OCI-LY1 (cell line): ENCODE measurements at regions not wholly inside any gene's neighbourhood (a gene's known extent, or its start where the extent isn't known, plus 50 kb on each side); places are given as distances from the start of the nearest gene placed in this dataset.

ENCODE experiments used
- H2AFZ ChIP-seq: fragments of 200-600 bp; sonication (generic), shearing (Covaris generic); 2 replicates; pipeline ENCODE4 v1.6.0; 2014; ENCODE audit warnings: antibody characterized with exemption, mild to moderate bottlenecking, low read length
- H3F3A ChIP-seq: fragments of 200-600 bp; sonication (generic), shearing (Covaris generic); 2 replicates; pipeline ENCODE4 v1.6.0; 2014; ENCODE audit warnings: mild to moderate bottlenecking, antibody characterized with exemption, low read length, moderate library complexity; ENCODE audit not compliant: insufficient read depth
- H3K27ac ChIP-seq: fragments of 200-600 bp; sonication (generic); 2 replicates; pipeline ENCODE4 v1.5.1; 2014; ENCODE audit warnings: low read length, mixed run types, mild to moderate bottlenecking, low read depth; ENCODE audit not compliant: poor library complexity, severe bottlenecking
- H3K27me3 ChIP-seq: fragments of 200-600 bp; sonication (generic); 2 replicates; pipeline ENCODE4 v1.6.0; 2014; ENCODE audit warnings: antibody characterized with exemption, mild to moderate bottlenecking, low read length, moderate library complexity; ENCODE audit not compliant: insufficient read depth
- H3K36me3 ChIP-seq: fragments of 200-600 bp; sonication (generic); 2 replicates; pipeline ENCODE4 v1.6.1; 2014; ENCODE audit warnings: mild to moderate bottlenecking, antibody characterized with exemption, low read length, moderate library complexity, mixed read lengths; ENCODE audit not compliant: insufficient read depth
- H3K4me1 ChIP-seq: fragments of 200-600 bp; sonication (generic); 2 replicates; pipeline ENCODE4 v1.5.1; 2014; ENCODE audit warnings: mild to moderate bottlenecking, low read length, moderate library complexity; ENCODE audit not compliant: insufficient read depth, severe bottlenecking
- H3K4me2 ChIP-seq: fragments of 200-600 bp; sonication (generic), shearing (Covaris generic); 2 replicates; pipeline ENCODE4 v1.6.1; 2014; ENCODE audit warnings: low read length
- H3K4me3 ChIP-seq: fragments of 200-600 bp; sonication (generic); 2 replicates; pipeline ENCODE4 v1.5.1; 2014; ENCODE audit warnings: low read length, low read depth, mild to moderate bottlenecking, mixed read lengths; ENCODE audit not compliant: poor library complexity, severe bottlenecking
- H3K79me2 ChIP-seq: fragments of 200-600 bp; shearing (Covaris generic); 2 replicates; pipeline ENCODE4 v1.6.1; 2016; ENCODE audit warnings: mixed run types, low read length, mixed read lengths; ENCODE audit not compliant: insufficient read depth
- H3K9ac ChIP-seq: fragments of 200-600 bp; sonication (generic), shearing (Covaris generic); 2 replicates; pipeline ENCODE4 v1.6.1; 2014; ENCODE audit warnings: mild to moderate bottlenecking, low read length, mixed read lengths
- H3K9me2 ChIP-seq: fragments of 200-600 bp; sonication (generic), shearing (Covaris generic); 2 replicates; pipeline ENCODE4 v1.6.1; 2014; ENCODE audit warnings: low read depth, mild to moderate bottlenecking, low read length, mixed read lengths
- H3K9me3 ChIP-seq: fragments of 200-600 bp; shearing (Covaris generic); 2 replicates; pipeline ENCODE4 v1.6.1; 2014; ENCODE audit warnings: low read length, mixed read lengths
- H4K20me1 ChIP-seq: fragments of 200-600 bp; sonication (generic), shearing (Covaris generic); 2 replicates; pipeline ENCODE4 v1.6.0; 2016; ENCODE audit warnings: mild to moderate bottlenecking, low read length; ENCODE audit not compliant: insufficient read depth
- EZH2 ChIP-seq: fragments of 200-600 bp; sonication (generic), shearing (Covaris generic); IDR thresholded peaks from 2 replicates; pipeline ENCODE4 v1.8.0; 2017; ENCODE audit warnings: borderline replicate concordance, mixed run types, mild to moderate bottlenecking, antibody characterized with exemption, low read length, moderate library complexity, mixed read lengths
- TF ChIP-seq, protein P1 (sequence below): fragments of 200-600 bp; sonication (generic), shearing (Covaris generic); IDR thresholded peaks from 2 replicates; pipeline ENCODE4 v1.5.1; 2017; ENCODE audit warnings: mild to moderate bottlenecking, antibody characterized with exemption, low read length, moderate library complexity, mixed read lengths

DNA sequence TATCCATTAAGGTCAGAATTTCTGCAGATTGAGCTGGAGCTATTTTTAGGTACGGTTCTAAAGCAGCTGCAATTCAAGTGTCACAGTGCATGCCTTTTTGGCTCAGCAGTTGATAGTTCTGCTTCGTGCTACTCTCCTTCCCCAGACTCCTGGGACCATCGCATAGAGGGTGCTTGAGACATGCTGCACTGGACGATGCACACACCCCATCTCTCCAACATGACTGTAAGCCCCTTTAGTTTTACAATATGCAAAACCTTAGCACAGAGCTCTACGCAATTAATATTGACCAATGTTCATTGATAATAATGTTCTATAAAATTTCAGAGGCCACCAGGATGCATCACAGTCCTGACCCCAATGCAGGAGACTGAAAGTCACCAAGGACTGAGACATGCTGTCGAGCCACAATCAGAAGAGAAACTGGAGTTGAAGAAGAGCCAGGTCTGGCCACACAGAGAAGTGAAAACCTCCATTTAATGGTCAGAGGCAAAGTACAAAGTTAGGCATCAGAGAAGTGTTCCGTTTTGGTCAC, 120.9 kb upstream of the ZC3H12C start:
- H3K36me3 ChIP-seq: no peaks in the 10 kb centered on the region
- no peaks in the 10 kb centered on the region for H3K9me3 ChIP-seq
- no peaks in the 10 kb centered on the region for H3F3A ChIP-seq
- H3K9ac ChIP-seq: no peak overlapping the region
- no peaks in the 10 kb centered on the region for H3K4me1 ChIP-seq
- no peaks in the 10 kb centered on the region for H3K79me2 ChIP-seq
- H3K4me3 ChIP-seq: no peak overlapping the region
- 0 out of 2 replicates have a peak, but pooled peaks cover 3% of the 10 kb centered on the region for H3K9me2 ChIP-seq
- H3K27ac ChIP-seq: no peak overlapping the region
- no peaks in the 10 kb centered on the region; the same call in 1 of the 2 replicates for H3K27me3 ChIP-seq
- H4K20me1 ChIP-seq: no peaks in the 10 kb centered on the region
- H3K4me2 ChIP-seq: no peak overlapping the region
- H2AFZ ChIP-seq: no peak overlapping the region
- TF ChIP-seq, protein P1, sequence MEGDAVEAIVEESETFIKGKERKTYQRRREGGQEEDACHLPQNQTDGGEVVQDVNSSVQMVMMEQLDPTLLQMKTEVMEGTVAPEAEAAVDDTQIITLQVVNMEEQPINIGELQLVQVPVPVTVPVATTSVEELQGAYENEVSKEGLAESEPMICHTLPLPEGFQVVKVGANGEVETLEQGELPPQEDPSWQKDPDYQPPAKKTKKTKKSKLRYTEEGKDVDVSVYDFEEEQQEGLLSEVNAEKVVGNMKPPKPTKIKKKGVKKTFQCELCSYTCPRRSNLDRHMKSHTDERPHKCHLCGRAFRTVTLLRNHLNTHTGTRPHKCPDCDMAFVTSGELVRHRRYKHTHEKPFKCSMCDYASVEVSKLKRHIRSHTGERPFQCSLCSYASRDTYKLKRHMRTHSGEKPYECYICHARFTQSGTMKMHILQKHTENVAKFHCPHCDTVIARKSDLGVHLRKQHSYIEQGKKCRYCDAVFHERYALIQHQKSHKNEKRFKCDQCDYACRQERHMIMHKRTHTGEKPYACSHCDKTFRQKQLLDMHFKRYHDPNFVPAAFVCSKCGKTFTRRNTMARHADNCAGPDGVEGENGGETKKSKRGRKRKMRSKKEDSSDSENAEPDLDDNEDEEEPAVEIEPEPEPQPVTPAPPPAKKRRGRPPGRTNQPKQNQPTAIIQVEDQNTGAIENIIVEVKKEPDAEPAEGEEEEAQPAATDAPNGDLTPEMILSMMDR: no peak
- TF ChIP-seq EZH2: no peak

DNA sequence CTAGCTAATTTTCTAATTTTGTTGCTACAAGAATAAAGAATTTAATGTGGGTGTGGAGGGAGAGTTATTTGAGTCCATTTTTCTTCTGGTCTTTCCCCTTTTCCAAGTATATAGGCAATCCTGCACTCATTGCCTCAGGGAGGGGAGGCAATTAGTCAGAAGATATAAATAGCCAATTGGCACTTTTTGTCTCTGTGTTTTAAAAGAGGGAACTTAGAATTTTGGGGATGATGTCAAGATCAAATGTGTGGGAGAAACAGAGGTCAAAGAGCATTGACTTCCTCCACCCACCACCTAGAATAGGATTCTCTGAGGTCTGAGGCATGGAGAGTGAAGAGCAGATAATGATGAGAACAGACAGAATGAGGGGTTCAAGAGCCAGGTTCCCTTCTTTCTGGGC, 120.3 kb upstream of the ZC3H12C start:
- Histone ChIP-seq H3K36me3 (no peaks in the 10 kb centered on the region), H3K27me3 (no peaks in the 10 kb centered on the region; the same call in 1 of the 2 replicates), H3K27ac (no peak overlapping the region), H3K79me2 (no peaks in the 10 kb centered on the region), H3K4me1 (no peaks in the 10 kb centered on the region), H3F3A (no peaks in the 10 kb centered on the region), H3K4me2 (no peak overlapping the region), H3K9me2 (0 out of 2 replicates have a peak, but pooled peaks cover 3% of the 10 kb centered on the region), H3K9me3 (no peaks in the 10 kb centered on the region), H3K9ac (no peak overlapping the region), H3K4me3 (no peak overlapping the region), H4K20me1 (no peaks in the 10 kb centered on the region), H2AFZ (no peak overlapping the region)
- TF ChIP-seq EZH2: no peak
- TF ChIP-seq, protein P1: no peak

DNA sequence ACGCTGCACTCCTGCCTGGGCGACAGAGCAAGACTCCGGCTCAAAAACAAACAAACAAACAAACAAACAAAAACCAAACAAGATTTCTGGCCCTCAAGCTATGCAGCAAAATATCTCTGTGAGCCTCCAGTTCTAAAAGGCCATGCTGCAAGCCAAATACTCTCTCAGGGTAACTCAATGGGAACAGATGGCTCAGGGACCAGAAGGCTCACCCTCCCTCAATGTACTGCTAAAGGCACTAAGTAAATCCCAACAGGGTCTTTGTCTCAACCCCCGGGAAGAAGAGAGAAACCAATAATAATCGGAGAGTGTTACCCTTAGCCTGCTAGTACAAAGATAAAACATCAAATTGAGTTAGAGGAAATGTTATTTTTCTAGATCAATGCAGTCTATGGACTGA, 119.7 kb upstream of the ZC3H12C start:
- no peak for TF ChIP-seq EZH2
- TF ChIP-seq, protein P1: no peak
- Histone ChIP-seq H3K9me2 (0 out of 2 replicates have a peak, but pooled peaks cover 3% of the 10 kb centered on the region), H3K27me3 (no peaks in the 10 kb centered on the region; the same call in 1 of the 2 replicates), H3K27ac (no peak overlapping the region), H4K20me1 (no peaks in the 10 kb centered on the region), H3K4me2 (no peak overlapping the region), H3K79me2 (no peaks in the 10 kb centered on the region), H3K9me3 (no peaks in the 10 kb centered on the region), H3K36me3 (no peaks in the 10 kb centered on the region), H3K9ac (no peak overlapping the region), H2AFZ (no peak overlapping the region), H3K4me1 (no peaks in the 10 kb centered on the region), H3F3A (no peaks in the 10 kb centered on the region), H3K4me3 (no peak overlapping the region)
